ENCODE measurements at regions not wholly inside any gene's neighbourhood (a gene's known extent, or its start where the extent isn't known, plus 50 kb on each side); places are given as distances from the start of the nearest gene placed in this dataset.

GRCh38 chr14:96143906-96144305, 60.7 kb upstream of the BDKRB2 start:
- FAIRE-seq, result no peak
- Histone ChIP-seq H3K27me3 (no peaks in the 10 kb centered on the region), H3K9me3 (no peaks in the 10 kb centered on the region), H3K4me1 (peaks cover 0 to 6% (median 0%) of the 10 kb centered on the region in 3 donors), H3K27ac (no peak overlapping the region), H3K4me3 (no peak overlapping the region), H3K36me3 (no peaks in the 10 kb centered on the region)
- no peak for DNase-seq
- intact Hi-C loops (cut with DNase I), result no loop called here
- 81 to 86% methylated on average over 2 of the region's 2 CpGs for whole genome bisulfite sequencing, 2 donors
- TF ChIP-seq, protein P1, sequence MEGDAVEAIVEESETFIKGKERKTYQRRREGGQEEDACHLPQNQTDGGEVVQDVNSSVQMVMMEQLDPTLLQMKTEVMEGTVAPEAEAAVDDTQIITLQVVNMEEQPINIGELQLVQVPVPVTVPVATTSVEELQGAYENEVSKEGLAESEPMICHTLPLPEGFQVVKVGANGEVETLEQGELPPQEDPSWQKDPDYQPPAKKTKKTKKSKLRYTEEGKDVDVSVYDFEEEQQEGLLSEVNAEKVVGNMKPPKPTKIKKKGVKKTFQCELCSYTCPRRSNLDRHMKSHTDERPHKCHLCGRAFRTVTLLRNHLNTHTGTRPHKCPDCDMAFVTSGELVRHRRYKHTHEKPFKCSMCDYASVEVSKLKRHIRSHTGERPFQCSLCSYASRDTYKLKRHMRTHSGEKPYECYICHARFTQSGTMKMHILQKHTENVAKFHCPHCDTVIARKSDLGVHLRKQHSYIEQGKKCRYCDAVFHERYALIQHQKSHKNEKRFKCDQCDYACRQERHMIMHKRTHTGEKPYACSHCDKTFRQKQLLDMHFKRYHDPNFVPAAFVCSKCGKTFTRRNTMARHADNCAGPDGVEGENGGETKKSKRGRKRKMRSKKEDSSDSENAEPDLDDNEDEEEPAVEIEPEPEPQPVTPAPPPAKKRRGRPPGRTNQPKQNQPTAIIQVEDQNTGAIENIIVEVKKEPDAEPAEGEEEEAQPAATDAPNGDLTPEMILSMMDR (IDR thresholded peaks at IDR 0.05), result no peak
- no peak for ATAC-seq

DNA sequence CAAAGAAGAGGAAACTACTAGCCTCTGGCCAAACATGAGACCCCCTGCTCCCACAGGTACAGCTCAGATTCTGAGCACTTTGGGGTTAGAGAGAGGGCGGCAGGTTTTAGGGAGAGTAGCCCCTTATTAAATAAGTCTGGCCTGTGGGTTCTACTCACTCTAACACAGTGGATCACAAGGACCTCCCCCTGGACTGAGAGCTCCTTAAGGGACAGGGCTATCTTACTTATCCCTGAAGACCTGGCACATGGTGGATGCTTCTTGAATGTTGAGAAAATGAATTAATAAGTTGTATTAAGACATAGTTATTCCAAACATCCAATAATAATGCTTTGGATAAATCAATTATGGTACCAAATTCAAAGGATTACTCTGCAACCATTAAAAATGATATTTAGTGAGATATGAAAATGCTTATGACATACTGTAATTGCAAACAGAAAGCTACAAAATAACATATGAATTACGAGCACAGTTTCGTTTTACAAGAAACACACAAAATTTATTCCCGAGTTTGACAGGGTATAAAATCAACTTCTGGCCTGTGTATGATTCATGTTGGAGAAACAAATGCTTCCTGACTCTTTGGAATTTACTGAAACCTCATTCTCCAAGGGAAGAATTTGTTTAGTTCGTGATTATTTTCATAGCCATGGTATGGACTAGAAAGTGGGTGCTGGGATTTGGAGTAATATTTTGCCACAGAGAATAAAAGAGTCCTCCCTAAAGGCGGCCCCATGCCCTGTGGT, 59.3 kb upstream of the BDKRB2 start:
- DNase-seq, result no peak
- Histone ChIP-seq H3K27me3 (peaks cover 0 to 3% (median 0%) of the 10 kb centered on the region in 4 donors), H3K4me3 (no peak overlapping the region), H3K9me3 (no peaks in the 10 kb centered on the region), H3K27ac (peak overlapping the region; percentile 39 to 58 (median 51)), H3K36me3 (no peaks in the 10 kb centered on the region), H3K4me1 (peaks cover 0 to 6% (median 0%) of the 10 kb centered on the region in 3 donors)
- intact Hi-C loops (cut with DNase I), result no loop called here
- WGBS, 2 donors, result 53 to 71% methylated on average over 6 of the region's 6 CpGs
- peak in 1 of 4 donors; percentile 12 for ATAC-seq
- FAIRE-seq, result no peak
- TF ChIP-seq, protein P1 (IDR thresholded peaks at IDR 0.05), result no peak

- Histone ChIP-seq H3K36me3 (no peaks in the 10 kb centered on the region), H3K4me1 (peaks cover 0 to 6% (median 0%) of the 10 kb centered on the region in 3 donors), H3K27me3 (peaks cover 0 to 3% (median 0%) of the 10 kb centered on the region in 4 donors), H3K4me3 (no peak overlapping the region), H3K27ac (peak overlapping the region; percentile 39 to 58 (median 51)), H3K9me3 (no peaks in the 10 kb centered on the region)
- WGBS, 2 donors, result 60 to 68% methylated on average over 4 of the region's 4 CpGs
- intact Hi-C loops (cut with DNase I), result no loop called here
- peak; percentile 41 for FAIRE-seq
- TF ChIP-seq, protein P1 (IDR thresholded peaks at IDR 0.05), result no peak
- ATAC-seq, result peak; percentile 74 to 94 (median 90)
- DNase-seq, result peak in 3 of 6 donors; percentile 32 to 46 (median 35)
These were observed 58.4 kb upstream of the BDKRB2 start for GRCh38 chr14:96146131-96146771.

- WGBS, 2 donors, result 72 to 78% methylated on average over 3 of the region's 3 CpGs
- no peaks in the 10 kb centered on the region for H3K9me3 ChIP-seq
- no peak for DNase-seq
- TF ChIP-seq, protein P1 (IDR thresholded peaks at IDR 0.05), result no peak
- no peak overlapping the region for H3K27ac ChIP-seq
- peaks cover 0 to 6% (median 0%) of the 10 kb centered on the region in 3 donors for H3K4me1 ChIP-seq
- no peak overlapping the region for H3K4me3 ChIP-seq
- H3K27me3 ChIP-seq, result peaks cover 0 to 3% (median 0%) of the 10 kb centered on the region in 4 donors
- no peak for FAIRE-seq
- intact Hi-C loops (cut with DNase I), result no loop called here
- H3K36me3 ChIP-seq, result no peaks in the 10 kb centered on the region
- no peak for ATAC-seq
These were observed 56.0 kb upstream of the BDKRB2 start for GRCh38 chr14:96148631-96149030.
